ENCODE measurements at regions not wholly inside any gene's neighbourhood (a gene's known extent, or its start where the extent isn't known, plus 50 kb on each side); places are given as distances from the start of the nearest gene placed in this dataset.

- no peak overlapping the region for H3K56ac ChIP-seq (ENCODE audit: extremely low read depth, insufficient read depth, low read length)
- no peaks in the 10 kb centered on the region for H3K9me1 ChIP-seq (ENCODE audit: insufficient read depth, low read length)
- H2BK15ac ChIP-seq (ENCODE audit: low read depth, low read length) = no peak overlapping the region
- H2BK120ac ChIP-seq (ENCODE audit: low read depth, low read length) = no peak overlapping the region
- BruUV-seq (replicated peaks) = no TSS peak
- no peak overlapping the region for H3K27ac ChIP-seq (ENCODE audit: insufficient read depth, low read length)
- CTCF ChIA-PET = interaction anchor here (0.7 kb wide), 1 partner anchor 1279 kb away, joined by 3 read pairs; no protein-coding TSS in a partner anchor
- no peaks in the 10 kb centered on the region for H3K4me1 ChIP-seq (ENCODE audit: control insufficient read depth, insufficient read depth, low read length)
- no peak overlapping the region for H4K8ac ChIP-seq (ENCODE audit: low read depth in 2 of 2, low read length in 2 of 2)
- intact Hi-C loops (cut with micrococcal nuclease) = no loop called here
- no peak overlapping the region for H4K5ac ChIP-seq (ENCODE audit: low read depth, low read length)
- whole genome bisulfite sequencing, 2 experiments (ENCODE audit: extremely low coverage in 2 of 2, insufficient read length in 1 of 2) = no CpG with 5 or more reads among the region's 1 CpG
- H3K14ac ChIP-seq (replicated peaks; ENCODE audit: low read depth, low read length) = no peak overlapping the region
- H3K36me3 ChIP-seq (ENCODE audit: control insufficient read depth, insufficient read depth, low read length) = no peaks in the 10 kb centered on the region
- DNase-seq (no peak), ATAC-seq (ENCODE audit: low read depth) (no peak)
- no peak overlapping the region for H2AFZ ChIP-seq (replicated peaks; ENCODE audit: low read length, poor library complexity)
- dilution Hi-C loops (cut with HindIII; ENCODE audit: low sequenced_read_pairs, unreplicated experiment) = no loop called here
- H2AK5ac ChIP-seq (ENCODE audit: low read depth, low read length) = no peak overlapping the region
- H3K79me1 ChIP-seq (ENCODE audit: low read depth in 1 of 2, low read length in 2 of 2) = no peaks in the 10 kb centered on the region
- POLR2A ChIA-PET (ENCODE audit: unreplicated experiment) = no interaction called here
- TF ChIP-seq CEBPB (IDR thresholded peaks at IDR 0.05; ENCODE audit: low read depth, low read length) (no peak), NFE2L2 (IDR thresholded peaks at IDR 0.05; ENCODE audit: low read depth, low read length) (no peak), RCOR1 (IDR thresholded peaks at IDR 0.05; ENCODE audit: insufficient replicate concordance, low read length) (no peak), RFX5 (IDR thresholded peaks at IDR 0.05; ENCODE audit: low read depth, low read length) (no peak), RAD21 (IDR thresholded peaks at IDR 0.05; ENCODE audit: low read length) (no peak), MXI1 (IDR thresholded peaks at IDR 0.05; ENCODE audit: borderline replicate concordance, low read depth, low read length) (no peak), FOS (IDR thresholded peaks at IDR 0.05; ENCODE audit: low read depth, low read length) (no peak), SMC3 (IDR thresholded peaks at IDR 0.05; ENCODE audit: low read depth, low read length) (no peak), BHLHE40 (IDR thresholded peaks at IDR 0.05; ENCODE audit: low read depth, low read length) (no peak), ELK1 (IDR thresholded peaks at IDR 0.05; ENCODE audit: borderline replicate concordance, low read depth, low read length) (no peak), CHD1 (IDR thresholded peaks at IDR 0.05; ENCODE audit: low read depth, low read length) (no peak), POLR2A (IDR thresholded peaks at IDR 0.05; ENCODE audit: low read depth, low read length) (no peak)
- TF ChIP-seq, protein P1, sequence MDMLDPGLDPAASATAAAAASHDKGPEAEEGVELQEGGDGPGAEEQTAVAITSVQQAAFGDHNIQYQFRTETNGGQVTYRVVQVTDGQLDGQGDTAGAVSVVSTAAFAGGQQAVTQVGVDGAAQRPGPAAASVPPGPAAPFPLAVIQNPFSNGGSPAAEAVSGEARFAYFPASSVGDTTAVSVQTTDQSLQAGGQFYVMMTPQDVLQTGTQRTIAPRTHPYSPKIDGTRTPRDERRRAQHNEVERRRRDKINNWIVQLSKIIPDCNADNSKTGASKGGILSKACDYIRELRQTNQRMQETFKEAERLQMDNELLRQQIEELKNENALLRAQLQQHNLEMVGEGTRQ (IDR thresholded peaks at IDR 0.05; ENCODE audit: low read depth, low read length) = no peak
- H2BK5ac ChIP-seq (ENCODE audit: low read depth, low read length, poor library complexity, severe bottlenecking) = no peak overlapping the region
- no peak overlapping the region for H3K9ac ChIP-seq (ENCODE audit: low read depth, low read length)
- no peak overlapping the region for H3K18ac ChIP-seq (ENCODE audit: low read depth, low read length)
- H3K4me3 ChIP-seq (ENCODE audit: insufficient read depth, low read depth, low read length) = no peak overlapping the region
- no peak overlapping the region for H3K4ac ChIP-seq (ENCODE audit: low read depth, low read length)
- H2AK9ac ChIP-seq (replicated peaks; ENCODE audit: low read depth, low read length, poor library complexity) = no peak overlapping the region
- no peak overlapping the region for H3K23ac ChIP-seq (ENCODE audit: low read depth, low read length)
- H2BK20ac ChIP-seq (ENCODE audit: low read depth, low read length) = no peak overlapping the region
- no peak overlapping the region for H4K91ac ChIP-seq (ENCODE audit: insufficient read depth, low read depth, low read length)
- H4K20me1 ChIP-seq (ENCODE audit: insufficient read depth, low read length) = no peaks in the 10 kb centered on the region
- no peak overlapping the region for H3K4me2 ChIP-seq (ENCODE audit: low read depth, low read length)
- in situ Hi-C loops (cut with MboI; ENCODE audit: low sequenced_read_pairs) = no loop called here
- no peaks in the 10 kb centered on the region for H3K27me3 ChIP-seq (ENCODE audit: control insufficient read depth, insufficient read depth, low read length)
- no peaks in the 10 kb centered on the region for H3K9me3 ChIP-seq (ENCODE audit: control insufficient read depth, insufficient read depth, low read length)
Measured at GRCh38 chr13:82729401-82729800, 1152.9 kb downstream of the SLITRK1 start.

Measured in IMR-90 (cell line).